Parathyroid adenoma (tissue), 2 donors: ENCODE measurements at regions not wholly inside any gene's neighbourhood (a gene's known extent, or its start where the extent isn't known, plus 50 kb on each side); places are given as distances from the start of the nearest gene placed in this dataset.

Experiments
- H2AFZ ChIP-seq: fragments of 300-600 bp; sonication (generic); one replicate; pipeline ENCODE4 v1.7.0; 2017; ENCODE audit warnings: antibody characterized with exemption, mild to moderate bottlenecking
- H3K27ac ChIP-seq: fragments of 300-600 bp; sonication (generic); one replicate; pipeline ENCODE4 v1.7.0; 2017
- H3K27me3 ChIP-seq: fragments of 300-600 bp; sonication (generic); one replicate; pipeline ENCODE4 v1.7.0; 2017; ENCODE audit warnings: low read length; ENCODE audit not compliant: control insufficient read depth, insufficient read depth
- H3K36me3 ChIP-seq: fragments of 300-600 bp; sonication (generic); one replicate; pipeline ENCODE4 v1.7.0; 2017; ENCODE audit warnings: low read length; ENCODE audit not compliant: control insufficient read depth, insufficient read depth
- H3K4me1 ChIP-seq: fragments of 300-600 bp; sonication (generic); one replicate; pipeline ENCODE4 v1.7.0; 2017; ENCODE audit warnings: control low read depth
- H3K4me2 ChIP-seq: fragments of 300-600 bp; sonication (generic); one replicate; pipeline ENCODE4 v1.7.0; 2017; ENCODE audit warnings: low read length
- H3K4me3 ChIP-seq: fragments of 300-600 bp; sonication (generic); one replicate; pipeline ENCODE4 v1.7.0; 2017; ENCODE audit warnings: low read depth, low read length
- H3K79me2 ChIP-seq: fragments of 300-600 bp; sonication (generic); one replicate; pipeline ENCODE4 v1.7.0; 2017; ENCODE audit warnings: control low read depth
- H3K9ac ChIP-seq: fragments of 300-600 bp; sonication (generic); one replicate; pipeline ENCODE4 v1.7.0; 2017; ENCODE audit warnings: mild to moderate bottlenecking
- H3K9me3 ChIP-seq: fragments of 300-600 bp; sonication (generic); one replicate; pipeline ENCODE4 v1.7.0; 2017; ENCODE audit warnings: low read length; ENCODE audit not compliant: control insufficient read depth
- TF ChIP-seq, protein P1 (sequence below): fragments of 300-600 bp; sonication (generic); IDR thresholded peaks from one replicate; pipeline ENCODE4 v1.7.0; 2017; ENCODE audit warnings: antibody characterized with exemption, mild to moderate bottlenecking
- donor health status: primary hyperparathyroidism.

DNA sequence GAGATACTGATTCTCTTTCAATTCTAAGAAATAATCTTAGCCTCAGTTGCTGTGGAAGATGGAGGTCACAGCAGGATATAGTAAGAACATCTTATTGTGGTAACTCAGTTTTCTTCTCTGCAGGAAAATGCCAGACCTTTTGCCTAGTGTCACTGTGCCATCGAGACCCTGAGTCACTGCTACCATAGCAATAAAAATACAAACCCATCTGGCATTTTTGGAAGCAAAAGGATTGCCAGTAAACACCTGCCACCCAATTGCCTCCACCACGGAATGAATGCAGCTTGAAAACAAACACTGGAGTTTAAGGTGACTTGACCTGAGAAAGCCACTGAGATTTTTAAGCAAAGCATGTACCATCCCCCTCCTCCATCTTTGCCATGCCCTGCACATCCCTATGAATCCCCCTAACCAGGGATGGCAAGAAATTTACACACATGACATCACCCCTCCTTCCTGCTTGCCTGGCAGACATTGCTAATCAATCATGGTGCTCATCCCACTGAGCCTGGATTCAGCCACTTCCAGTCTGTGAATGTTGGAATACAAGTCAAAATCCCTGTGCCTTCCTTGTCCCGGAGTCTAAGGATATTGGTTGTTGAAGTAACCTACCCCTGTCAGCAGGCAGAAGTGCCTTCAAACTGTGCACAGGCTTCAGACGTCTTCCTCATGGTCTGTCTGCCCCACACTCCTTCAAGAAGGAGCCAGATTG is 59.6 kb upstream of the MAMLD1 start:
- Histone ChIP-seq H3K4me2 (no peak overlapping the region), H2AFZ (no peak overlapping the region), H3K27ac (no peak overlapping the region), H3K4me3 (no peak overlapping the region), H3K4me1 (peaks cover under 1% of the 10 kb centered on the region), H3K36me3 (no peaks in the 10 kb centered on the region), H3K9ac (no peak overlapping the region), H3K79me2 (no peaks in the 10 kb centered on the region), H3K27me3 (no peaks in the 10 kb centered on the region), H3K9me3 (no peaks in the 10 kb centered on the region)
- TF ChIP-seq, protein P1, sequence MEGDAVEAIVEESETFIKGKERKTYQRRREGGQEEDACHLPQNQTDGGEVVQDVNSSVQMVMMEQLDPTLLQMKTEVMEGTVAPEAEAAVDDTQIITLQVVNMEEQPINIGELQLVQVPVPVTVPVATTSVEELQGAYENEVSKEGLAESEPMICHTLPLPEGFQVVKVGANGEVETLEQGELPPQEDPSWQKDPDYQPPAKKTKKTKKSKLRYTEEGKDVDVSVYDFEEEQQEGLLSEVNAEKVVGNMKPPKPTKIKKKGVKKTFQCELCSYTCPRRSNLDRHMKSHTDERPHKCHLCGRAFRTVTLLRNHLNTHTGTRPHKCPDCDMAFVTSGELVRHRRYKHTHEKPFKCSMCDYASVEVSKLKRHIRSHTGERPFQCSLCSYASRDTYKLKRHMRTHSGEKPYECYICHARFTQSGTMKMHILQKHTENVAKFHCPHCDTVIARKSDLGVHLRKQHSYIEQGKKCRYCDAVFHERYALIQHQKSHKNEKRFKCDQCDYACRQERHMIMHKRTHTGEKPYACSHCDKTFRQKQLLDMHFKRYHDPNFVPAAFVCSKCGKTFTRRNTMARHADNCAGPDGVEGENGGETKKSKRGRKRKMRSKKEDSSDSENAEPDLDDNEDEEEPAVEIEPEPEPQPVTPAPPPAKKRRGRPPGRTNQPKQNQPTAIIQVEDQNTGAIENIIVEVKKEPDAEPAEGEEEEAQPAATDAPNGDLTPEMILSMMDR = no peak

DNA sequence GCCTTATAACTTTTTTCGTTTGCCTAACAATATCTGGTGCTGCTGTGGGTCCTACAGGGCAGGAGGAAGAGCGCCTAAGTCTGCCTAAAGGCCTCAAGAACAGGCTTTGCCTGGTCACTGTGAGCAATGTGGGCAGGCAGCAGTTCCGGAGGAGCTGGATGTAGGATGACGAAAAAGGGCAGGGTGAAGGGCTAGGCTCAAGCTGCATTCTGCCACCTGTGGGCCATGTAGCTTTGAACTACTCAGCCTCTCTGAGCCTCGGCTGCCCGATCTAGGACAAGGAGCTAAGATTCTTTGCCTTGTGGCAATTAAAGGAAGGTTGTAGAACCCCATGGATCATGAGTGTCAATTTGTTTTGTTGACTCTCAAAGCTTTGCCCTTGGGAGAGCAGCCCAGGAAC is 57.1 kb upstream of the MAMLD1 start:
- Histone ChIP-seq H3K4me3 (no peak overlapping the region), H3K27me3 (no peaks in the 10 kb centered on the region), H3K79me2 (no peaks in the 10 kb centered on the region), H3K27ac (no peak overlapping the region), H3K9ac (no peak overlapping the region), H2AFZ (no peak overlapping the region), H3K4me1 (no peaks in the 10 kb centered on the region), H3K36me3 (no peaks in the 10 kb centered on the region), H3K9me3 (no peaks in the 10 kb centered on the region), H3K4me2 (no peak overlapping the region)
- TF ChIP-seq, protein P1 = no peak

DNA sequence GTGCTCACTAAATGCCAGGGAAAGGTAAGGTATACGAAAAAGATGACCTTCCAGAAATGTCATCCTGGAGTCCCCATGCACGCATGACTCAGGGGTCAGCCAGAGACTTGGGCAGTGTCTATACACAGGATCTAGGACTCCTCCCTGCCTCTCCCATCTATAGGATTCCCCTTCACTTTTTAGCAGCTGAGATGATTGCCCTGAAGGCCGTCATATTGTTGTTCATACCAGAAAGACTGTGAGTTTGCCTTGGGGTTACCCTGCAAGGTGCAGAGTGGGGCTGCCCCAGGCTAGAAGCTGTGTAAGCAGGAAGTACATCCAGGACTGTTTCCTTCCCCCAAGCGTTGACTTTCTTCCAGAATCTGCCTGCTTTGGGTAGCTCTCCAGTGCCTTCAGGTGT is 55.1 kb upstream of the MAMLD1 start:
- Histone ChIP-seq H3K4me2 (no peak overlapping the region), H3K9ac (no peak overlapping the region), H3K27me3 (no peaks in the 10 kb centered on the region), H3K4me1 (no peaks in the 10 kb centered on the region), H3K9me3 (no peaks in the 10 kb centered on the region), H3K27ac (no peak overlapping the region), H2AFZ (no peak overlapping the region), H3K36me3 (no peaks in the 10 kb centered on the region), H3K4me3 (no peak overlapping the region), H3K79me2 (no peaks in the 10 kb centered on the region)
- TF ChIP-seq, protein P1 = no peak

DNA sequence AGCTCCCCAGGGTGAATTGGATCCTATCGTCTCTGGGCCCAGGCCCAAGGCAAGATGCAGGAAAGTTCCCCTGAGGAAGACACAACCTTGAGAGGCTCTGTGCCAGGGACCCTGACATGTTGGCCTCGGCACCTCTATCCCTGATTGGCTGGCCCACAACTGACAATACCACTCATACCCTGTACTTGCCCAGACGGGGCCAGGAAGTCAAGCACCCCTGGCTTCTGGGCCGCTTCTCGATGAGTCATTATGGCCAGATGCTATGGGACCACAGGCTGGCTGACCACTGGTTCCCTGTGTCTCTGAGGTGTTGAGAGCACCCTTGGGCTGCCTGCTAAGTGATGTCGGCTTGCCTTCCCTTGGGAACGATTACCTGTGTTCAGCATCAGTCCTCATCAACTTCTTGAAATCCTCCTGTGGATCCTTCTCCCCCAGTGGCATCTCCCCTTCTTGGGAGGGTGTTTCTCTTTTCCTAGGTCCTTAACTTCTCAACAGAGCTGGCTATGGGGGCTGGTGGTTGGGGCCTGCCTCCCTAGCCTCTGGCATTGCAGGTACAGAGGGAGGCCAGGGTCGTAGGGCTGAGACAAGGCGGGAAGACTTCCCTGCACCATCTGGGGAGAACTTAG is 54.5 kb upstream of the MAMLD1 start:
- no peaks in the 10 kb centered on the region for H3K36me3 ChIP-seq
- no peak overlapping the region for H3K27ac ChIP-seq
- no peaks in the 10 kb centered on the region for H3K27me3 ChIP-seq
- H2AFZ ChIP-seq = no peak overlapping the region
- H3K9me3 ChIP-seq = no peaks in the 10 kb centered on the region
- no peak overlapping the region for H3K9ac ChIP-seq
- no peaks in the 10 kb centered on the region for H3K4me1 ChIP-seq
- TF ChIP-seq, protein P1 = no peak
- H3K4me2 ChIP-seq = no peak overlapping the region
- no peaks in the 10 kb centered on the region for H3K79me2 ChIP-seq
- no peak overlapping the region for H3K4me3 ChIP-seq

DNA sequence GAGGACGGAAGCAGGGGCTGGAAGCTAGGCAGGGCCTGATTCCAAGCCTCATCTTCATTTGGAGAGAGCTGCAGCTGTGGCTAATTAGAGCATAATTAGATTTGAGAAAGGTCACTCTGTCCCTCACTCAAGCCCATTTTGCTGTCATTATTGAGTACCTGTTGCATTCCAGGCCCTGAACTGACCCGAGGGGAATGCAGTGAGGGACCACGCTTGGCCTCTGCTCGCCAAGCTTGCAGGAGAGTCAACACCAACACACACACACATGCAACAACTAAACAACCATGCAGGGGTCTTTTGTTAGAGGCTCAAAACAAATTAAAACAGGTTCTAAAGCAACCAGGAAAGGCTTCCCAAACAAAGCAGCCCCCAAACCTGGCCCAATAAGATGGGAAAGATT is 52.7 kb upstream of the MAMLD1 start:
- Histone ChIP-seq H3K9ac (no peak overlapping the region), H3K79me2 (no peaks in the 10 kb centered on the region), H3K9me3 (no peaks in the 10 kb centered on the region), H3K4me3 (no peak overlapping the region), H2AFZ (no peak overlapping the region), H3K27me3 (no peaks in the 10 kb centered on the region), H3K27ac (no peak overlapping the region), H3K4me2 (no peak overlapping the region), H3K4me1 (no peaks in the 10 kb centered on the region), H3K36me3 (no peaks in the 10 kb centered on the region)
- TF ChIP-seq, protein P1 = no peak
